ENCODE measurements at regions not wholly inside any gene's neighbourhood (a gene's known extent, or its start where the extent isn't known, plus 50 kb on each side); places are given as distances from the start of the nearest gene placed in this dataset.

DNA sequence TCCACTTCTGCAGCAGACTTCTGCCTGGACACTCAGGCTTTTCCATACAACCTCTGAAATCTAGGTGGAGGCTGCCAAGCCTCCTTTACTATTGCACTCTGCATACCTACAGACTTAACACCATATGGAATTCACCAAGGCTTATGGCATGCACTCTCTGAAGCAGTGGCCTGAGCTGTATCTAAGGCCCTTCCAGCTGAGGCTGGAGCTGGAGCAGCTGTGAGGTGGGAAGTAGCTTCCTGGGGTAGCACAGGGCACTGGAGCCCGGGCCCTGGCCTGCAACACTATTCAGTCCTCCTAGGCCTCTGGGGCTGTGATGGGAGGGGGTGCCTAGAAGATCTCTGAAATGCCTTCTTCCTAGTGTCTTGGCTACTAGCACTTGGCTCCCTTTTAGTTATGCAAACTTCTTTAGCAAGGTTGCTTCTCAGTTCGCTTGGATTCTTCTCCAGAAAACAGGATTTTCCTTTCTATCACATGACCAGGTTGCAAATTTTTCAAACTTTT is 186.6 kb upstream of the RORA start:
- TF ChIP-seq CTCF (IDR thresholded peaks at IDR 0.05) (no peak), POLR2A (IDR thresholded peaks at IDR 0.05) (no peak)
